ENCODE measurements at regions not wholly inside any gene's neighbourhood (a gene's known extent, or its start where the extent isn't known, plus 50 kb on each side); places are given as distances from the start of the nearest gene placed in this dataset.

DNA sequence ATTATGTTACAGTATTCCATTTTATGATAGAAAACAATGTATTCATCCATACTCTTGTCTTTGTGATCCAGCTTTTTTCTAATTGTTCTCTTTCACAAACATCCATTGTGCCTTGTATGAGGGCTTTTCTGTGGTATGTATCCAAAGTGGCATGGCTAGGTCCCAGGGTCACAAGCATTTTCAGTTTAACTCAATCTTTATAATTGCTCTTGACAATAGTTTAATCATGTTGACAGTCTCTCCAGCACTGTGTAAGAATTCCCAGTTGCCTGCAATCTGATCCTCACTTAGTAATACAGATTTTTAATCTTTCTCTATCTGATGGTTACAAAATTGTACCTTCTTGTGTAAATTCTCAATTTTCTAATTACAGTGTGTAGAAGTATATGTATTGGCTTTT lies 533.4 kb downstream of the NEBL start:
- Histone ChIP-seq H3K9ac (ENCODE audit: low read depth, low read length, poor library complexity) (no peak overlapping the region), H4K91ac (ENCODE audit: low read depth, low read length, poor library complexity) (no peak overlapping the region)

DNA sequence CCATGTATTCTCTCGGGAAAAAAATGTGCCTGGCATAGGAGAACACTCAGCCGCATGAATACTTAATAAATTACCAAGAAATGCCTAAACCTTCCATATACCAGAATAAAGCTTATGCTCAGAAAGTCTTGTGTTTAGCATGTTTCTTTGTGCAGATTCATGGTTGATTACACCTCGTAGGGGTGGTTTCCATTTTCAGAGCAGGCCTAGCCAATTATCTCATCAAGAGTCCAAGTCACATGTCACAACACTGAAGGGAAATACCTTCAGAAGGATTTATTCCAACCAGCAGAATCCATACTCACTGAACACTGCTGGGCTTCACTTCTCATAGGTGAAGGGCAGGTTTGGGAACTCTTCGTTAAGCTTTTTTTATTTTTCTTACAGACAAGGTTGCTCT lies 539.7 kb downstream of the PLXDC2 start:
- H2BK12ac ChIP-seq (ENCODE audit: low read length): no peak overlapping the region
- no peak overlapping the region for H3K27ac ChIP-seq (replicated peaks; ENCODE audit: low read length)
- no peak overlapping the region for H2BK120ac ChIP-seq (ENCODE audit: low read depth, low read length)
- H3K9me3 ChIP-seq (replicated peaks in 1 of 2; ENCODE audit: control insufficient read depth in 2 of 2, insufficient read depth in 1 of 2, low read depth in 1 of 2, low read length in 2 of 2): no peaks in the 10 kb centered on the region
- no peaks in the 10 kb centered on the region for H3K36me3 ChIP-seq (replicated peaks in 1 of 2; ENCODE audit: control insufficient read depth in 2 of 2, insufficient read depth in 2 of 2, low read length in 2 of 2)
- no peak overlapping the region for H3K18ac ChIP-seq (ENCODE audit: low read length)
- no peaks in the 10 kb centered on the region for H3K27me3 ChIP-seq (ENCODE audit: control insufficient read depth in 3 of 3, insufficient read depth in 3 of 3, low read depth in 1 of 3, low read length in 3 of 3)
- no peak overlapping the region for H3K23ac ChIP-seq (ENCODE audit: low read depth, low read length, poor library complexity)
- no CpG with 5 or more reads among the region's 4 CpGs for WGBS, 2 donors (ENCODE audit: extremely low coverage in 2 of 2, insufficient read length in 2 of 2, insufficient replicate concordance in 1 of 2)
- no peak for DNase-seq (ENCODE audit: low spot score)
- H4K91ac ChIP-seq (ENCODE audit: low read depth, low read length, poor library complexity): no peak overlapping the region
- no peak overlapping the region for H3K9ac ChIP-seq (ENCODE audit: low read depth, low read length, poor library complexity)
- no peak overlapping the region for H2AFZ ChIP-seq (ENCODE audit: low read length)
- no peak overlapping the region for H4K8ac ChIP-seq (ENCODE audit: low read depth, low read length)
- no peaks in the 10 kb centered on the region for H3K79me1 ChIP-seq (ENCODE audit: low read depth, low read length)
- no peak overlapping the region for H3K4me2 ChIP-seq (ENCODE audit: insufficient read depth, low read length, poor library complexity, severe bottlenecking)
- H2BK15ac ChIP-seq (ENCODE audit: low read length): no peak overlapping the region
- H3K4me1 ChIP-seq (ENCODE audit: control insufficient read depth in 2 of 2, insufficient read depth in 1 of 2, low read depth in 1 of 2, low read length in 2 of 2): no peaks in the 10 kb centered on the region
- H2AK5ac ChIP-seq (ENCODE audit: low read depth, low read length): no peak overlapping the region
- H3K4ac ChIP-seq (ENCODE audit: low read length): no peak overlapping the region
- no peak overlapping the region for H3K4me3 ChIP-seq (ENCODE audit: low read length in 2 of 2)
- no peak overlapping the region for H3K14ac ChIP-seq (ENCODE audit: low read length)
- H2BK5ac ChIP-seq (ENCODE audit: low read length): no peak overlapping the region

More for the DNA sequence above, 533.4 kb downstream of the NEBL start:
- H2AFZ ChIP-seq (ENCODE audit: low read length): no peak overlapping the region
- no peaks in the 10 kb centered on the region for H3K9me3 ChIP-seq (replicated peaks in 1 of 2; ENCODE audit: control insufficient read depth in 2 of 2, insufficient read depth in 1 of 2, low read depth in 1 of 2, low read length in 2 of 2)
- no peak overlapping the region for H2BK12ac ChIP-seq (ENCODE audit: low read length)
- no peaks in the 10 kb centered on the region for H3K27me3 ChIP-seq (ENCODE audit: control insufficient read depth in 3 of 3, insufficient read depth in 3 of 3, low read depth in 1 of 3, low read length in 3 of 3)
- no peak overlapping the region for H2BK15ac ChIP-seq (ENCODE audit: low read length)
- H3K79me1 ChIP-seq (ENCODE audit: low read depth, low read length): no peaks in the 10 kb centered on the region
- no peak overlapping the region for H3K23ac ChIP-seq (ENCODE audit: low read depth, low read length, poor library complexity)
- no peak overlapping the region for H3K4me3 ChIP-seq (ENCODE audit: low read length in 2 of 2)
- H2AK5ac ChIP-seq (ENCODE audit: low read depth, low read length): no peak overlapping the region
- H2BK120ac ChIP-seq (ENCODE audit: low read depth, low read length): no peak overlapping the region
- H3K36me3 ChIP-seq (replicated peaks in 1 of 2; ENCODE audit: control insufficient read depth in 2 of 2, insufficient read depth in 2 of 2, low read length in 2 of 2): no peaks in the 10 kb centered on the region
- no peak for DNase-seq (ENCODE audit: low spot score)
- H3K18ac ChIP-seq (ENCODE audit: low read length): no peak overlapping the region
- no peaks in the 10 kb centered on the region for H3K4me1 ChIP-seq (ENCODE audit: control insufficient read depth in 2 of 2, insufficient read depth in 1 of 2, low read depth in 1 of 2, low read length in 2 of 2)
- no peak overlapping the region for H3K27ac ChIP-seq (replicated peaks; ENCODE audit: low read length)
- no peak overlapping the region for H3K14ac ChIP-seq (ENCODE audit: low read length)
- H3K4me2 ChIP-seq (ENCODE audit: insufficient read depth, low read length, poor library complexity, severe bottlenecking): no peak overlapping the region
- no peak overlapping the region for H3K4ac ChIP-seq (ENCODE audit: low read length)
- no peak overlapping the region for H4K8ac ChIP-seq (ENCODE audit: low read depth, low read length)
- no peak overlapping the region for H2BK5ac ChIP-seq (ENCODE audit: low read length)

DNA sequence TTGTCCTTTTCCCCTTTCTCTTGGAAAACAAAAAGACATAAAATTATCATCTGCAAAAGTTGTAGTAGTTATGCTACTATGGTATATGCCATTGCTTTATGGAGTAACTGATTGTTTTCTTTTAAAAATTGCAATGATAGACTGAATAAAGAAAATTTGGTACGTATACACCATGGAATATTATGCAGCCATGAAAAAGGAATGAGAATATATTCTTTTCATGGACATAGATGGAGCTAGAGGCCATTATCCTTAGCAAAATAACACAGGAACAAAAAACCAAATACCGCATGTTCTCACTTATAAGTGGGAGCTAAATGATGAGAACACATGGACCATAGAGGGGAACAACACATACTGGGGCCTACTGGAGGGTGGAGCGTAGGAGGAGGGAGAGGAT lies 538.8 kb downstream of the PLXDC2 start:
- no peak overlapping the region for H3K18ac ChIP-seq (ENCODE audit: low read length)
- no peak overlapping the region for H4K8ac ChIP-seq (ENCODE audit: low read depth, low read length)
- H3K79me1 ChIP-seq (ENCODE audit: low read depth, low read length): no peaks in the 10 kb centered on the region
- H4K91ac ChIP-seq (ENCODE audit: low read depth, low read length, poor library complexity): no peak overlapping the region
- no peak overlapping the region for H3K9ac ChIP-seq (ENCODE audit: low read depth, low read length, poor library complexity)
- no peak overlapping the region for H2BK15ac ChIP-seq (ENCODE audit: low read length)
- H3K4me2 ChIP-seq (ENCODE audit: insufficient read depth, low read length, poor library complexity, severe bottlenecking): no peak overlapping the region
- no peak overlapping the region for H3K4me3 ChIP-seq (ENCODE audit: low read length in 2 of 2)
- WGBS, 2 donors (ENCODE audit: extremely low coverage in 2 of 2, insufficient read length in 2 of 2, insufficient replicate concordance in 1 of 2): no CpG with 5 or more reads among the region's 3 CpGs
- no peaks in the 10 kb centered on the region for H3K27me3 ChIP-seq (ENCODE audit: control insufficient read depth in 3 of 3, insufficient read depth in 3 of 3, low read depth in 1 of 3, low read length in 3 of 3)
- H2BK12ac ChIP-seq (ENCODE audit: low read length): no peak overlapping the region
- H3K4me1 ChIP-seq (ENCODE audit: control insufficient read depth in 2 of 2, insufficient read depth in 1 of 2, low read depth in 1 of 2, low read length in 2 of 2): no peaks in the 10 kb centered on the region
- no peak overlapping the region for H2AFZ ChIP-seq (ENCODE audit: low read length)
- H2BK120ac ChIP-seq (ENCODE audit: low read depth, low read length): no peak overlapping the region
- H3K27ac ChIP-seq (replicated peaks; ENCODE audit: low read length): no peak overlapping the region
- H3K4ac ChIP-seq (ENCODE audit: low read length): no peak overlapping the region
- H3K14ac ChIP-seq (ENCODE audit: low read length): no peak overlapping the region
- no peak for DNase-seq (ENCODE audit: low spot score)
- no peak overlapping the region for H2AK5ac ChIP-seq (ENCODE audit: low read depth, low read length)
- no peaks in the 10 kb centered on the region for H3K9me3 ChIP-seq (replicated peaks in 1 of 2; ENCODE audit: control insufficient read depth in 2 of 2, insufficient read depth in 1 of 2, low read depth in 1 of 2, low read length in 2 of 2)
- no peak overlapping the region for H3K23ac ChIP-seq (ENCODE audit: low read depth, low read length, poor library complexity)
- H2BK5ac ChIP-seq (ENCODE audit: low read length): no peak overlapping the region
- H3K36me3 ChIP-seq (replicated peaks in 1 of 2; ENCODE audit: control insufficient read depth in 2 of 2, insufficient read depth in 2 of 2, low read length in 2 of 2): no peaks in the 10 kb centered on the region

DNA sequence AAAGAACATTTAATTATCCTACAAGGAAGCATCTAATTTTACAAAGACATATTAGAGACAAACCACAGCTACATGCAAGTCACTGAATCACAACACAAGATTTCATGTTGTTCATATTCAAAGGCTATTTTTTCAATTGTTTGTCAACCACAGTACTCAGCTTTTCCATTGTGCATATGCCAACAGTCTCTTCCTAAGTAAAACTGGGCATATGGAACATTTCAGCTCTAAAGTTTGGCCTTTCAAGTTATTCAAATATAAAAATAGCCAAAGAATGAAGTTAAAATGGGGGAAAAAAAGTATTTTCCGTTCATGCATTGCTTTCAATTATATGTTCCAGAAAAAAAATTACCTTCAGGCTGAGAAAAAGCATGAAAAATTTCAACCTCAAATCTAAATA lies 537.9 kb downstream of the PLXDC2 start:
- Histone ChIP-seq H2AFZ (ENCODE audit: low read length) (no peak overlapping the region), H2BK15ac (ENCODE audit: low read length) (no peak overlapping the region), H2BK12ac (ENCODE audit: low read length) (no peak overlapping the region), H4K91ac (ENCODE audit: low read depth, low read length, poor library complexity) (no peak overlapping the region), H3K9me3 (replicated peaks in 1 of 2; ENCODE audit: control insufficient read depth in 2 of 2, insufficient read depth in 1 of 2, low read depth in 1 of 2, low read length in 2 of 2) (no peaks in the 10 kb centered on the region), H3K4ac (ENCODE audit: low read length) (no peak overlapping the region), H3K9ac (ENCODE audit: low read depth, low read length, poor library complexity) (no peak overlapping the region), H3K27me3 (ENCODE audit: control insufficient read depth in 3 of 3, insufficient read depth in 3 of 3, low read depth in 1 of 3, low read length in 3 of 3) (no peaks in the 10 kb centered on the region), H3K23ac (ENCODE audit: low read depth, low read length, poor library complexity) (no peak overlapping the region), H3K18ac (ENCODE audit: low read length) (no peak overlapping the region), H3K4me3 (ENCODE audit: low read length in 2 of 2) (no peak overlapping the region), H3K4me1 (ENCODE audit: control insufficient read depth in 2 of 2, insufficient read depth in 1 of 2, low read depth in 1 of 2, low read length in 2 of 2) (no peaks in the 10 kb centered on the region), H2AK5ac (ENCODE audit: low read depth, low read length) (no peak overlapping the region), H2BK5ac (ENCODE audit: low read length) (no peak overlapping the region), H4K8ac (ENCODE audit: low read depth, low read length) (no peak overlapping the region), H3K79me1 (ENCODE audit: low read depth, low read length) (no peaks in the 10 kb centered on the region), H3K4me2 (ENCODE audit: insufficient read depth, low read length, poor library complexity, severe bottlenecking) (no peak overlapping the region), H3K27ac (replicated peaks; ENCODE audit: low read length) (no peak overlapping the region), H3K36me3 (replicated peaks in 1 of 2; ENCODE audit: control insufficient read depth in 2 of 2, insufficient read depth in 2 of 2, low read length in 2 of 2) (no peaks in the 10 kb centered on the region), H2BK120ac (ENCODE audit: low read depth, low read length) (no peak overlapping the region), H3K14ac (ENCODE audit: low read length) (no peak overlapping the region)
- no peak for DNase-seq (ENCODE audit: low spot score)
- no CpG with 5 or more reads among the region's 1 CpG for WGBS, 2 donors (ENCODE audit: extremely low coverage in 2 of 2, insufficient read length in 2 of 2, insufficient replicate concordance in 1 of 2)

Measured in neuronal stem cell (in vitro differentiated cells).